Thyroid gland (tissue), 4 donors: ENCODE measurements at regions not wholly inside any gene's neighbourhood (a gene's known extent, or its start where the extent isn't known, plus 50 kb on each side); places are given as distances from the start of the nearest gene placed in this dataset.

Experiments used
- DNase-seq, 2 donors: peaks; one replicate each; pipeline ENCODE4 v3.0.0-alpha.2; 2019
- H3K27ac ChIP-seq, 3 donors: fragments of 200-600 bp; sonication (generic); 1 replicate in 2 of 3; 2 replicates in 1 of 3; pipeline ENCODE4 v1.5.1; 2016 to 2019; ENCODE audit warnings: mild to moderate bottlenecking in 1 of 3, moderate library complexity in 1 of 3
- H3K27me3 ChIP-seq: fragments of 200-600 bp; sonication (generic); one replicate; pipeline ENCODE4 v1.5.1; 2019
- H3K36me3 ChIP-seq, 2 donors: fragments of 200-600 bp; sonication (generic); one replicate each; pipeline ENCODE4 v1.5.1; 2016 to 2019
- H3K4me1 ChIP-seq, 2 donors: fragments of 200-600 bp; sonication (generic); one replicate each; pipeline ENCODE4 v1.5.1; 2017 to 2019
- H3K4me3 ChIP-seq, 3 donors: fragments of 200-600 bp; sonication (generic); replicated peaks in 1 of 3; 1 replicate in 2 of 3; 2 replicates in 1 of 3; pipeline ENCODE4 v1.5.1; 2016; ENCODE audit warnings: mild to moderate bottlenecking in 1 of 3
- H3K9me3 ChIP-seq: fragments of 200-600 bp; sonication (generic); one replicate; pipeline ENCODE4 v1.5.1; 2017
- CTCF ChIP-seq, 6 experiments: fragments of 200-600 bp in 3 of 6; fragments of 450-650 bp in 3 of 6; sonication (generic) in 3 of 6; IDR thresholded peaks; one replicate each; pipeline ENCODE4 v1.5.1; 2016 to 2019; ENCODE audit warnings: antibody characterized with exemption in 6 of 6, mild to moderate bottlenecking in 2 of 6, inconsistent platforms in 1 of 6, moderate library complexity in 1 of 6
- POLR2A ChIP-seq, 2 donors: fragments of 450-650 bp; IDR thresholded peaks; one replicate each; pipeline ENCODE4 v1.6.1; 2017; ENCODE audit warnings: antibody characterized with exemption in 2 of 2, mild to moderate bottlenecking in 2 of 2, moderate library complexity in 1 of 2
- WGBS, 2 donors: methylation state at CpG; one replicate each; pipeline ENCODE4 v1.1.5; 2017; 5-methylcytosine and 5-hydroxymethylcytosine counted together
- intact Hi-C: fragments of 100-400 bp; cut with DNase I; formaldehyde crosslinking; loops from one replicate; pipeline ENCODE4 v1.15.1; 2023

- no peaks in the 10 kb centered on the region for H3K9me3 ChIP-seq
- H3K36me3 ChIP-seq, result no peaks in the 10 kb centered on the region
- H3K27me3 ChIP-seq, result no peaks in the 10 kb centered on the region
- no peaks in the 10 kb centered on the region for H3K4me1 ChIP-seq
- intact Hi-C loops, result no loop called here
- TF ChIP-seq POLR2A (IDR thresholded peaks at IDR 0.05) (no peak), CTCF (IDR thresholded peaks at IDR 0.05) (no peak)
- DNase-seq, result no peak
- H3K4me3 ChIP-seq, result no peak overlapping the region
- no peak overlapping the region for H3K27ac ChIP-seq
- WGBS, 2 donors, result 73% methylated on average over 1 of the region's 1 CpG
These were observed 81.3 kb upstream of the TMTC4 start for GRCh38 chr13:100755891-100756290.

DNA sequence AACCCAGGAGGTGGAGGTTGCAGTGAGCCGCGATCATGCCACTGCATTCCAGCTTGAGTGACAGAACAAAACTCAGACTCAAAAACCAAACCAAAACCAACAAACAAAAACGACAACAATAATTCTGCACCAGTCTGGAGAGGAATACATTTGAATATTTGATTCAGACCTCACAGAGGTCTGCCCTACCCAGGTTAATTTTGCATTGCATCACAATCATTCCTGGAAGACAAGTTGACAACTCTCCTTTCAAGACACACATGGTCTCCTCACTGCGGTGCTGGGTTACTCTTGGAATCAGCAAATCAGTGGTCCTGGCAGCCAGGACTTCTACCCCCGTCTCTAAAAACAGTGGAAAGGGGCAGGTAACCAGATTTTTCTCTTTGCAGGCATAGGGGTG lies 79.9 kb upstream of the TMTC4 start:
- H3K27ac ChIP-seq, result no peak overlapping the region
- no peaks in the 10 kb centered on the region for H3K9me3 ChIP-seq
- DNase-seq, result no peak
- H3K4me1 ChIP-seq, result no peaks in the 10 kb centered on the region
- no peak overlapping the region for H3K4me3 ChIP-seq
- TF ChIP-seq POLR2A (IDR thresholded peaks at IDR 0.05) (no peak), CTCF (IDR thresholded peaks at IDR 0.05) (no peak)
- no peaks in the 10 kb centered on the region for H3K36me3 ChIP-seq
- 81 to 84% methylated on average over 5 of the region's 5 CpGs for WGBS, 2 donors
- no peaks in the 10 kb centered on the region for H3K27me3 ChIP-seq
- intact Hi-C loops, result no loop called here

- no peak for DNase-seq
- no peaks in the 10 kb centered on the region for H3K36me3 ChIP-seq
- WGBS, 2 donors, result 89 to 91% methylated on average over 4 of the region's 4 CpGs
- H3K27me3 ChIP-seq, result no peaks in the 10 kb centered on the region
- H3K4me3 ChIP-seq, result no peak overlapping the region
- intact Hi-C loops, result no loop called here
- H3K4me1 ChIP-seq, result no peaks in the 10 kb centered on the region
- TF ChIP-seq CTCF (IDR thresholded peaks at IDR 0.05) (no peak), POLR2A (IDR thresholded peaks at IDR 0.05) (no peak)
- no peaks in the 10 kb centered on the region for H3K9me3 ChIP-seq
- H3K27ac ChIP-seq, result no peak overlapping the region
These were observed 78.8 kb upstream of the TMTC4 start for GRCh38 chr13:100753376-100753775.

DNA sequence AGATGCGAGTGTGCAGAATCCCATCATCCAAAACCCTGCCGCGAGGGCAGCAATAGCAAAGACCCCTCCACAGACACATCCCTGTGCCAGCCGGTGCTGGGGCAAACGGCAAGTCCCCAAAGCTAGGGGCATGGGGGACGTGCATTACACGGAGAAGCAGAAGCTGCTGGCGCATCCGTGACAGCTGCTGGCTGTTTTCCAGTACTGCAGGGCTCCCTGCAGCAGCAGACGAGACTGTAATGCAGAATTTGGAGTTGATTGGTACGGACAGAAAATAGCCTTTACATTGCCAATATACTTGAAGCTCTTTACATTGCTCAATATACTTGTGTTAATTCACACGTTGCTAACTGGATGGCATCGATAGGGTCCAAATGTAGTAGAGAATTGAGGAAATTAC lies 77.2 kb upstream of the TMTC4 start:
- WGBS, 2 donors, result 77 to 80% methylated on average over 13 of the region's 13 CpGs

More for the DNA sequence above, 77.2 kb upstream of the TMTC4 start:
- H3K4me3 ChIP-seq, result no peak overlapping the region
- no peak for TF ChIP-seq POLR2A (IDR thresholded peaks at IDR 0.05)
- TF ChIP-seq CTCF (IDR thresholded peaks at IDR 0.05), result no peak
- no peaks in the 10 kb centered on the region for H3K4me1 ChIP-seq
- intact Hi-C loops, result no loop called here
- H3K9me3 ChIP-seq, result no peaks in the 10 kb centered on the region
- no peak overlapping the region for H3K27ac ChIP-seq
- H3K36me3 ChIP-seq, result no peaks in the 10 kb centered on the region
- no peaks in the 10 kb centered on the region for H3K27me3 ChIP-seq
- DNase-seq, result no peak
